Hepatic stellate cell (primary cell): ENCODE measurements at regions not wholly inside any gene's neighbourhood (a gene's known extent, or its start where the extent isn't known, plus 50 kb on each side); places are given as distances from the start of the nearest gene placed in this dataset.

Source experiments
- DNase-seq: peaks from one replicate; pipeline ENCODE4 v3.0.0; 2011; ENCODE audit warnings: low spot score

DNA sequence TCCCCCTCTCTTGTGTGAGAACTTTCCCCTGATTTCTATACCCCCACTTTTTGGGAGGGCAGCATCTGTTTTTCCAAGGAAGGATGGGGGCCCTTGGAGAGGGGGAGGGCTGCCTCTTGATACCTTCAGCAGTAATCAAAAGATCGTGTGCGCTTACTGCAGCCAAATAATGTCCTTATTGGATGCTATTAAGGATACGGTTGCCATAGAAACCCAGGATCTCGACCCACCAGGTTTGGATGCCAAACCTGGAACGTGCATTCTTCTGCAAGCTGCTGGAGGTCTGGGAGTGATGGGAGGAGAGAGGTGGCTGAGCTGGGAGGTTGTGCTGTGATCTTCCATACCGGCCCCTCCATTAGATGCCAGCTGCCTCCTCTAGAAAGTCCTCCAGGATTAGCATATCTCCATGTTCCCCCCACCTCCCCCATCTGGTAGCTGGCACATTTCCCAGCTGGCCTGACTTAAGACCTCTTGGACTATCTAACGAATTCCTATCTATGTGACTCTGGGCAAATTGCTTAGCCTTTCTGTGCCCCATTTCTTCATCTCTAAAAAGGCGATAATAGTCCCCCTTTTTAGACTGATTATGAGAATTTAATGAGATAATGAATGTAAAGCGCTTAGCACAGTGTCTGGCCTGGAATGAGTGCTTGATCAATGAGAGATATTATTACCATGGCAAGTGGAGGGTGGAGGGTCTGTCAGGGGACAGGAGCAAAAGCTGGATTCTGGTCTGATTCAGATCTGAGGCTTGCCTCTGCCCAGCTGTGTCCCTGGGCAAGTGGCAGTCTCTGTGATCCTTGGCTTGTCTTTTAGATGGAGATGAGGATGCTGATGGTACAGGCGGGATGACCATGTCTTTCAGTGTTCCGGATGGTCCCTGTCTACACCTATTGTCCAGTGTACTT lies 78.5 kb upstream of the PCBD1 start:
- no peak for DNase-seq

DNA sequence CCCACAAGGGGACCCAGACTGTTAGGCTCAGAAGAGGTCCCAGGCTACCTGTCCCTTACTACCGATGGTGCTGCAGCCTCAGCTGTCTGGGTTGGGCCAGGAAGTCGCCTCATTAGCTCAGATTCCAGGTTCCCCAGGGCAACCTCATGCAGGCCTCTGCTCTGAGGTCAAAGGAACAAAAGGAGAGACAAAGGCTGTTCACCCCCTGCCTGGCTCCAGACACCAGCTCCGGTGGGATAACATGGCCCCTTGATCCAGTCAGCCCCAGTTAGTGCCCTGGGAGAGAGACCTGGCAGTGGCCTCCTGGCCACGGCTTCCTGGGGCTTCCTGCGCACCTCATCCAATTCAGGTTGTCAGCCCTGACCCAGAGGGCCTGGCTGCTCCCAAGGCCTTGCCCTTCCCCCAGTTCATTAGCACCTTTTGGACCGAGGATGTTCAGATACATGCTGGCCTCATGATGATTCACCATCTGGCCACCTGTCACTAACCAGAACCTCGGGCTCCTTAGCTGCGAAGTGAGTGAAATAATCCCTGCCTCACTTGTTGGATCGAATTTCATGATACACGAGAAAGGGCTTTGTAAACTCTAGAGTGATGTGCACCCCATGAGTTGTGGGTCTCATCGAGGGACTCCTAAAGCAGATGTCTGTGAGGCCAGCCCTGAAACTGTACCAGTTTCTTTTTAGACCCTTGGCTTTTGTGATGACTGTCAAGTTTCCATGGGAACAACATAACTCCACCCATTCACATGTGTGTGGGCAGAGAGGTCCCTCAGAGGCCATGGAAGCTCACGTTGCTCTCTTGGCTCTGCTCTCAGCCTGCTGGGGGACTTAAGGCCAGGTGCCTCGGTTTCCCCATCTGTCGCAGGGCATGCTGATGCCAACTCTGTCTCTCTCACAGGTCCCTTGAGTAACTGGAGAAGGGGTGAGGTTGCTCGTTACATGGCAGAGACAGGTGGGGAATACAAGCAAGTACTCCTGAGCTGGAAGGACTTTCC lies 79.5 kb upstream of the PCBD1 start:
- DNase-seq = no peak

DNA sequence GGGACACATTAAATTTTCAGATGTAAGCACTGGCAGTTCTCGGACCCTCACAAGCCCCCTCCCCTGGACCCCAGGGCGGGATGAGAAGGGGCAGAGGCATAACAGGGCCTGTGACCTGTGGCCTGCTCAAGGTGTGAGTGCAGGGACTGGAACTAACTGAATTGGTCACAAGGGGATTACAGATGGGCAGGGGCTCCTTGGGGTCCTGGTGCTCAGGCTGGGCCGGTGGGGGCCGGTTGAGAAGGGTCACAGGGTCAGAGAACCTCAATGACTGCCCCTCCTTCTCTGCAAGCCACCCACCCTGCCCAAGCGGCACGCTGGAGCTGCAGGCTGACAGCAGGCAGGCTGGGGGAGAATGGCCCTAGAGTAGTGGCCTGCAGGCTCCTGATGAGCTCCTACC lies 80.8 kb upstream of the PCBD1 start:
- no peak for DNase-seq

DNA sequence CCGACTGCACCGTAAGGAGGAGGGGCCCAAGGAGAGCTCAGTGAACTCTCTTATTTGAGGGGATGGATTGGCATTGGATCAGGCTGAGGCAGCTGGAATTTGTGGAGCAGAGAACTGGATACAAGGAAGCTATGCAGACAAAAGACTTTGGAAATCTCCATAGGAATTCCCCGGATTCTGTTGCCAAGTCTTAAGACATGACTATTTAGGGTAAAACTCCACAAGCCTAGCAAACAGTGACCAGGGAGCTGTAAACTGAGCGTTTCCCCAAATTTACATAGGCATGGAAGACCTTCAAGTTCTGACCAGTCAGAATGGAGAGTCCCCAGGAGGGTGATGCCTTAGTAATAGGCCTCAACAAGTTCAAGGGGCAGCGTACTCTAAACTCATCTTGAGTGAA lies 82.5 kb upstream of the PCBD1 start:
- no peak for DNase-seq

DNA sequence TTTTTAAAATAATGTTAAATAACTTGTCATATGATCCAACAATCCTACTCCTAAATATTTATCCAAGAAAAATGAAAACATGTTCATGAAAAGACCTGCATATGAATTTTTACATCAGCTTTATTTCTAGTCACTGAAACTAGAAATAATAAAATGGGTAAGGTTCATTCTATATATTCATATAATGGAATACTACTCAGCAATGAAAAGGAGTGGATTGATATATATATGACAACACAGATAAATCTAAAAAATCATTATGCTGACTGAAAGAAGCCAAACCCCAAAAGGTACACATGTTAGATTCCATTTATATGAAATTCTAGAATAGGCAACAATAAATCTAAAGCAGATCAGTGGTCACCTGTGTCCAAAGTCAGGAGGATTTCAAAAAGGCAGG lies 84.9 kb upstream of the PCBD1 start:
- no peak for DNase-seq

DNA sequence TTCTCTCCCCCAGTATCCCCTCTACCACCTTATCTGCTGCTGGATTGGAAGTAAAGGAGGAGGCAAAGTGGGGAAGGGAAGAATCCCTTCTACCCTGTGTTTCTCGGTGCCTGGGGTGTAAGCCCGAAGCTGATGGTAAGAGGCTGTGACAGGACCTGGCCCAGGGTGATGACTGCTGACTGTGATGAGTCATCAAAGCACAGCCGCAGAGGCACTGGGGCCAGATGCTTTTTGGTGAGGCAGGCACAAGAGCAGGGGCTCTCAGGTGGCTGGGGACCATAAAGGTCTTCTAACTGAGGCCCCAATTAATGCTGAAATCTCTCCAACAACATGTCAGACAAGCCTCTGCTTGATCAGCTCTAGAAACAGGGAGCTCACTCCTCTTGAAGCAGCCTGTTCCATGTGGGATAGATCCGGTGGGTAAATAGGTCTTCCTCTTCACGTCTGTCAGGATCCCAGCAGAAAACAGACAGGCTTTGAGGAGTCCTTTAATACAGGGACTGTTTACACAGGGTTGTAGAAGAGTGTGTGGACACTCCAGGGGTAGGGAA lies 86.1 kb upstream of the PCBD1 start:
- peak; percentile 21 for DNase-seq

DNA sequence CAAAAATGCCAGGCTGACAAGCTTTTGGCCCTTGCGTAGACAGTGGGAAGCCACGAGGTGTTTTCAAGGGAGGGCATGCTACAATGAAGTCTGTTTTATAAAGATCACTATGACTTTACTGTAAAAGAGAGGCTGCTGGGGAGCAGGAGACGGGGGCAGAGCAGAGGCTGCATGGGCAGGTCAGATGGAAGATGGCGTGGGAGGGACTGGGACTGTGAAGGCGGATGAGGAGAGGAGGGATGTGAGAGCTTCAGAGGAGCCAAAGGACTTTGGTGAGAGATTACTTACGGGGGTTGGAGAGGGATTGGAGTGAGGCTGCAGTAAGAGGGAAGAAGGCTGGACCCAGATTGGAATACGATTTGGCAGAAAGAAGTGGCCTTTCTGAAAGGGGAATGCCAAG lies 86.6 kb upstream of the PCBD1 start:
- no peak for DNase-seq

DNA sequence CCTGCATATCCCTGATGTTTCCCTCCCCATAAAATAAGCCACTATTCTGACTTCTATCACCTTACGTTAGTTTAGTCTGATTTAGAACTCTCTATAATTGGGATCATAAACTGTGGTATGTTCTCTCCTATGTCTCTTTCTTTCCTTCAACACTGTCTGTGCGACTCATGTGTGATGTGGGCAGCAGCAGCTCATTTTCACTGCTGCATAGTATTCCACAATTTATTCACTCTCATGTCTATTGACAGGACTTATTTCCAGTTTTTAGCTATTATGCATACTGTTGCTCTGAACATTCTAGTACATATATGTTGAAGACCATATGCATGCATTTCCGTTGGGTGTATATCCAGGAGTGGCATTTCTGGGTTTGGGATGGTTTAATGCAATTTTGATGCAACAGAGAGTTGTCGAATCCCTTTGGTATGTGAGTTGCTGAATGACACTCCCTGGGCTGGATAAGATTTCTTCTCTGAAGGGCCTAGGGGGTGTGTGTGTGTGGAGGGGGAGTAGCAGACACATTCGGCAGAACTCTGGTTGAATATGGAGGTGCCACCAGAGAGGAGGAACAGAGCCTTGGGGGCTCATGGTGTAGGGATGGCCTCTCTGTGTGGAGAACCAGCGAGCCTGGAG lies 87.8 kb upstream of the PCBD1 start:
- DNase-seq = no peak

DNA sequence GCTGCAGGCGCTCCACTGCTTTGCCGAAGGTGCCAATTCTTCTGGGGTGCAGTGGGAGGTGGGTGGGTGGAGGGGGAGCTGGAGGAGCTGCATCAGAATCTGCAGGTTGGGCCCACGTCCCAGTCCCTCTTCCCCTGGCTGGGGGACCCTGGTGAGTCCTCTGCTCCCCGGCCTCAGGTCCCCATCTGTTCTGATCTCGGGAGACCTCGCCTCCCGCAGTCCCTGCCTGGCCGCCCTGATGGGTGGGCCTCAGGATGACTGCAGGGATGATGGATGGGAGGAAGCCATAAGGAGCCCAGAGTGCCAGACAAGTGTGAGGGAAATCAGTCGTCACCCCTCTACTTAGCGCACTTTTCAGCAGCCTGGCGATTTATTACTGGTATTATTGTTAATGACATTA lies 89.3 kb upstream of the PCBD1 start:
- DNase-seq = no peak

DNA sequence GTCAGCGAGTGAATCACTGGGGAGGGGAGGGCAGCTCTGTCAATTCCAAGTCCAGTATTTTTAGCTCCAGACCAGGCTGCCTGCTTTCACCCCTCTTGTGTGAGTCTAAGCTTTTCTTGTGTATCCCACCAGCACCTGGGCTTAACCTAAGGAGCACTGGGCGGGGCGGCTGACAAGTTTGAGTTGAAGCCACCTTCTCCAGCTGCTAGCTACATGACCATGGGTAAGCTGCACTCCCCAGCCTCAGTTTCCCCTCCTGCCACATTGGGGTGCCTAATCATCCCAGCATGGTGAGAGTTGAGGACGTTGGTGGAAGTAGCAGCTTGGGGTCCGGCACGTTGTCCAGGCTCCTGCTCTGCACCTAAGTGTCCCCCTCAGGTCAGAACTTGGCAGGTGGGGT lies 89.8 kb upstream of the PCBD1 start:
- no peak for DNase-seq

DNA sequence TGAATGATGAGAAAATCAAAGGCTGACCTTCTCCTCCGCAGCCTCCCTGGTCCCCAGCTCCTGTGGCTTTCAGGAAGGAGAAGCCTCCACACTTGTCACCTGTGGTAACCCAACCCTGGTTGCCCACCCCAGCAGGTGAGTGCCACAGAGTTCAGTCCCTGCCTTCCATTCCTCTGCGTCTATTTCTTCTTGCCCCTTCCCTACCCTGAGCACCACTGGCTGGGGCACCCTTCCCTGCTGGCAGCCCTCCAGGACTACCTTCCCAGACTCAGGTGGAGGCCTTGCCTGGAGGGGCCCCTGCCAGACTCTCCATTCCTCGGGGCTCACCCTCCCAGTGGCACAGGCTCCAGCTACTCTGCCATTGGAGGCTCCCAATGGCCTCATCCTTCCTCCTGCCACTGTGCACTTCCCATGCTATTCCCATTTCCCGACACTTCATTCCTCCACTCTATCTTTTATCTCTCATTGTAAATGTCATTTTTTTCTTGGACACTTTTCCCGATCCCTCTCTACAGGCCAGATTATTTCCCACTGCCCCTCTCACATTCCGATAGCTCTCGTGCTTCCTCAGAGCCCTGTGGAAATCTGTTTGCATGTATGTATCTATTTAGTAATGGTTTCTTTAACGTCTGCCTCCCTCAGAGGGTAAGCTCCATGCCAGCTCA lies 90.6 kb upstream of the PCBD1 start:
- DNase-seq = no peak

DNA sequence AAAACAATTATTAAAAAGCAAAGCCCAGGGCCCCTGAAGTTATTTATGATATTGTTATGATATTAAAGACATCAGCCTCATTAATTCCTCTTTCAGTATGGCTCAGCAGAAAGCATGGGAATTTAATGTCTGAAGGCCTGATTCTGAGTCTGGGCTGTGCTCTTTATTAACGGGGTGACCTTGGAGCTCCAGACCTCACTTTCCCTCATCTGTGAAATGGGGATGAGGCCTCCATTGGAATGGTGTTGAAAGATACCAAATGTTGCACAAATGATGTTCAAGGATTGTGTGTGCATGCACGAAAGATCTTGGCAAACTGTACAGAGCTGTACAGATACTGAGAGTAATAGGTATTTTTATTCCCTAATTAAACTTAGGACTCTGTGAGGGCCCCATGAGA lies 92.3 kb upstream of the PCBD1 start:
- DNase-seq = no peak

DNA sequence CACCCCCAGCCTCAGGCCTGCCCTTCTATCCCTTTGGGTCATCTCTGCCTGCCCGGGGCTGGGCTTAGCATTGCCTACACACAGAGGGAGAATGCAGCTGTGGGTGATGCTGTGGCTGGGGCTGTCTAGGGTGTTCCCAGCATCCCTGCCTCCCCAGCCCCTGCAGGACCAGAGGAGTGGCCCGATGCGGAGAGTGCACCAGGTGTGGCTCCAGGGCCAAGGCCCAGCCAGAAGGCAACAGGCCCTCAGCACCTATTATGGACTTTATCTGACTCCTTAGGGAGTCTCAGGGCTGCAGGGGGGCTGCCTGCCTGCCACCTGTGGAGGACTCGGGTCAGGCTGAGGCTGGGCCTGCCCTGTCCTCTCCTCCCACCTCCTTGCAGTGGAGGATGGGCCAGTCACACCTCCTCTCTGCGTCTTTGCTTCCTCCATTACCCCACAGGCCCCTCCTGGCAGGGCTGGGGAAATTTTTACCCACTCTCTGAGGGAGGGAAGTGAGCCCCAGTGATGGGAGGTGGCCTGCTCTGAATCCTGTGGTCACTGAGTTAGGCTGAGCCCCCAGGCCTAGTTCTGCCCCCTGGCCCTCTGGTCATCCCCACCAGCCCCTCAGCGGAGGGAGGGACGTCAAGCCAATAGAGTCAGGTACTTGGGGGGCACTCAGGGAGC lies 92.9 kb upstream of the PCBD1 start:
- no peak for DNase-seq

DNA sequence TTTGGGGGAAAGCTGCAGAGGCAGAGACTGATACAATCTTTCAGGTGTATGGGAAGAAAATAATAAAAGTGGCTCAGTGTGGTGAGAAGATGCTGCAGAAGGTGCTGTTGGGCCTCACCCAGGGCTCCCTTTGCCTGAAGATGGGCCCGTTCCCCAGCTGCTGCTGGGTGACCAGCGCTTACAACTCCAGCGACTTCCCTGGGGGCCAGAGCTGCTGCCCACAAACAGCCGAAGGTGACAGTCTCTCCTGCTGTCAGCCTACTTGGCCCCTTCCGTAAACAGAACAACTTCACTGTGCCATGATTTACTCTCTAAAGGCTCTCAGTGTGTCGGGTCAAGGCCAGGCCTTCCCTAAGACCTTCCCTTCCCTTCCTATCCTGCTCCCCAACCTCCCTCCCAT lies 93.6 kb upstream of the PCBD1 start:
- no peak for DNase-seq

DNA sequence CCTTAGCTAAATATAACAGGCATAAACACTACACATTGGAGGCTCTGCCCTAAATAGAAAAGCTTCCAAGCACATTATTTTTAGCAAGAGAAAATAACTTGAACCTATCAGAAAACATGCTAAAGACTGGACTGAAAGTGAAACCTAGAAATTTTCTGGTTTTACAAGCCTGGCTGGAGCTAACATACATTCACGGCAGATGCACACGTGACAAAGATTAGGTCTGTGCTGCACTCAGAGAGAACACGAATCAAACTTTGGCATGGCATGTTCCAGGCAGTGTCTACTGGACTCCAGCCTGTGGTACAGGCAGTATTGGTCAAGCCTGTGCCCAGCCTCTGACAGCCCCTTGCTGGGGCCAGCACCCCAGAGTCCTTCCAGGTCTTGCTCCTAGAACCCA lies 94.1 kb upstream of the PCBD1 start:
- DNase-seq = no peak

DNA sequence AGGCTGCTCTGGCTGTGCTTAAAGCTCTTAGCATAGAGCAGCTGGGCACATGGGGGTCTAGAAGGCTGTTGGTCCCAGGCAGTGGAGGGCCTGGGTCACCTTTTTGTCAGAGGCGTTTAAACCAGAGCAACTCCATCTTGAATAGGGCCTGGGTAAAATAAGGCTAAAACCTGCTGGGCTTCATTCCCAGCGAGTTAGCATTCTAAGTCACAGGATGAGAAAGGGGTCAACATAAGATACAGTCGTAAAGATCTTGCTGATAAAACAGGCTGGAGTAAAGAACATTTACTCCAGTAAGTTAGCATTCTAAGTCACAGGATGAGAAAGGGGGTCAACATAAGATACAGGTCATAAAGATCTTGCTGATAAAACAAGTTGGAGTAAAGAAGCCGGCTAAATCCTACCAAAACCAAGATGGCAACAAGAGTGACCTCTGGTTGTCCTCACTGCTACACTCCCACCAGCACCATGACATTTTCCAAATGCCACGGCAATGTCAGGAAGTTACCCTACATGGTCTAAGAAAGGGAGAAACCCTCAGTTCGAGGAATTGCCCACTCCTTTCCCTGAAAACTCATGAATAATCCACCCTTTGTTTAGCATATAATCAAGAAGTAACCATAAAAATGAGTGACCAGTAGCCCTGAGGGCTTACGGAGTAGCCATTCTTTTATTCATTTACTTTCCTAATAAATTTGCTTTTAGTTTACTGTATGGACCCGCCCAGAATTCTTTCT lies 96.8 kb upstream of the PCBD1 start:
- no peak for DNase-seq

DNA sequence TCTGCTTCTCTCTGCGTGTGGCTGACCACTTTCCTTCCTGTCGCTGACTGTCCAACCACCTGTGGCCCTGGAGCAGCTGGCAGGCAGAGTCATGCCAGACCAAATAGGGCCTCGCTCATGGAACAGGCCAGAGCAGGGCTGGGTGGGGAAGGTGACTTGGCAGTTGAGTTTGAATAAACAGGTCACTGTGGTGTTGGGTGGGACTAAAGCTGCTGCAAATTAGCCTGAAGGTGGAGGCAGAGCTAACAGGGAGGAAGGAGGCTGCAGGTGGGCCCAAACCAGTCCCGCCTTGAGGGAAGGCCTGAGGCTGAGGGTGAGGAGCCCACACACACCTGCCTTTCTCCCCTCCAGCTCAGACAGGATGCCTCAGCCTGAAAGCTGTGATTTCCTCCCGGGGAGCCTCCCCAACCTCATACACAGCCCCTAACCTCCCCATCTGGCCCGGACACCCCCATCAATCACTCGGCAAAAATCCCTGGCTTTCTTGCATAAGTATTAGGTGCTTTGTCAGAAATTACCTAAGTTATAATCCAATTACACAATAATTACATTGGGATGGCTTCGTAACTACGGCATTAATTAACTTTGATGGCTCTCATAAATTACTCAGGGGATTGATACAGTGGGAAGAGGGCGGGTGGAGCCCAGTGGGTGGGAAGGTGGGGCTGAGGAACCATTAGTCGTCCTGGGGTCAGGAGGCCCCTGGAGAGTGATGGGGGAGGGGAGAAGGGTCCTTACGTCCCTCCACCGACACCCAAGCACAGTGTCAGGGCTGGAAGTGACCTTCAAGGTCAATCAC lies 97.7 kb upstream of the PCBD1 start:
- no peak for DNase-seq

DNA sequence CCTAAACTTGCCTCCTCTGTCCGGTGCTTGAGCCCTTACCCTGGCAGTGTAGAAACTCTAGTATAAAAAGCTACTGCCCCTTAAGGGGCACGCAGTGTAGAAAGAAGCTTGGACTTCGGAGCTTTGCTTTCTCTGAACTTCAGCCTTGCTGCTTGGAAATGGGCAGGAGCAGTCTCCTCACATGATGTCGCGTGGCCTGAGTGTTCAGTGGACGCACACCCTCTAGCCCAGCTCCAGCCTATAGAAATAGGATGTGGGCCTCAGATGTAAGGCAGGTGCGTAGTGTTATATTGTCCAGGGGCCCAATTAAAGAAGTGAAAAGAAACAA lies 98.2 kb upstream of the PCBD1 start:
- DNase-seq = no peak

DNA sequence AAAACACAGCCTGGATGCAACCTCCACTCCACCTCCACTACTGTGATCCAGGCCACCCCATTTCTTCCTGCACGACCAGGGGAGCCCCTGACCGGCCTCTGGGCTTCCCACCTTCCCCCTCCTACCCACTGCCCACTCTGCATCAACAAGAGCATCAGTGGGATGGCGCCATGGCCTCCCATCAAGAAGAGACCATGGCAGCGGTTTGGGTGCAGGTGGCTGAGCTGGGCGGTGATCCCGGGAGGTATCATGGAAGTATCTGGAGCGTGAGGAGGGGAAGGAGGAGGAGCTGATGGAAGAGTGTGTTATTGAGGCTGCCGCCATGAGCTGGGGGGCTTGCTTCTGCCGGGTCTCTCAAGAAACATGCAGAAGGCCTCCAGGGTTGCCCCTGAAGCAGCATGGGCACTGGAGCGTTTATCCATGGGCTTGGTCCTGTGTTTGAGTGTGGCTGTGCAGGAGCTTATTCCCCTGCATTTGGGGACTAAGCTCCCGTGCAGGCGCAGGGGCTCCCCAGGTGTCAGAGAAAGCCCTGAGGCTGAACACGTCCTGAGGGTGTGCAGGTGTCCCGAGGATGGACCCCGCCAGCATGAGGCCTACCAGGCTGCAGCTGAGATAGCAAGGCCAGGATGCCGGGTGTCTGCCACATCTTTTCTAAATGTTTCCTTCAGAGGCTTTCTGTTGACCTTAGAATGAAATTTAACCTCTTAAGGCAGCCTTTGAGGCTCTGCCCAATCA lies 99.2 kb upstream of the PCBD1 start:
- no peak for DNase-seq
